ENCODE measurements at regions not wholly inside any gene's neighbourhood (a gene's known extent, or its start where the extent isn't known, plus 50 kb on each side); places are given as distances from the start of the nearest gene placed in this dataset.

DNA sequence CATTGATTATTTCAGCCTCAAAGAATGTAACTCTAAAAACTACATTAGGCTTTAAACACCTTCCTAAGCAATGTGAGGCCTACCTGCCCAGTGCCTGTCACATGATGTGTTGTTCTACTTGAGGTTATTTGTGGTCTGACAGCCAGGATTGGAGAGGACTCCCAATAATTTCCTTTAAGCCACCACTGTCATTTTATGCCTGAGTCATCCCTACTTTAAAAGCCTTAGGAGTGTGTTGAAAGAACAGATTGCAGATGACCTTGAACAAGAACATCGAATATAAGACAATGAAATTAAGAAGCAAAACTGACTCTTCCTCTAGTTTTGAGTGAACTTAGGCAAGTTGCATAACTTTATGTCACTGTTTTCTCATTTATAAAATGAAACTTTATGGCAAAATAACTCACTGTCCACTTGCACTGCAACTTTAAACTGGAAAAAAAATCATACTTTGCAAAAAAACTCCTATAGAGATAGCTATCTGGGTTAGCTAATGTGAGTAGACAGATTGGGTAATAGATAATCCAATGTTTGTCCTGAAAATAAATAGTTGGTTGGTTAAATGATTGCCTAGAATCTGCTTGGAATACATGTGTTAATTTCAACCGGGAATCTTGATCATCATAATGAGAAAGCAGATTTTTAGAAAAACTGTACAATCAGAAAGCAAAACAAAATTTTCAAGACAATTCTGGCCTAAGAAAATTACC lies 361.2 kb downstream of the SUCLA2 start:
- DNase-seq (ENCODE audit: low read depth), result no peak
- TF ChIP-seq CTCF (conservative IDR thresholded peaks at IDR 0.05; ENCODE audit: low read depth, low read length), result no peak
- H3K4me3 ChIP-seq (ENCODE audit: low read depth, low read length), result no peak overlapping the region

DNA sequence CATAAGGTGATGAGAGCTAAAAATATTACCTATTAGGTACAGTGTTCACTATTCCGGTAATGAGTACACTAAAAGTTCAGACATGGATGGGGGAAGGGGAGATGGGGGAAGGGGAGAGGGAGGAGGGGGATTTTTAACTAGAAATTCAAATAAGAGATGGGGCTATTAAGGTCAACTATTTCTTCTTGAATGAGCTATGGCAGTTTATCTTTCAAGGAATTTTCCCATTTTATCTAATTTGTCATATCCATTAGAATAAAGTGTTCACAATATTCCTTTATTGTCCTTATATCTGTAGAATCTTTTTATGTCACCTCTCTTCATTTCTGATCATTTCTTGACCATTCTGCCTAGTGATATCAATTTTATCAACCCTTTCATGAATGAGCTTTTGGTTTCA lies 362.4 kb downstream of the SUCLA2 start:
- H3K4me3 ChIP-seq (ENCODE audit: low read depth, low read length), result no peak overlapping the region
- TF ChIP-seq CTCF (conservative IDR thresholded peaks at IDR 0.05; ENCODE audit: low read depth, low read length), result no peak
- DNase-seq (ENCODE audit: low read depth), result no peak

GRCh38 chr13:47632311-47632710 lies 368.8 kb downstream of the SUCLA2 start:
- no peak for DNase-seq (ENCODE audit: low read depth)
- no peak overlapping the region for H3K4me3 ChIP-seq (ENCODE audit: low read depth, low read length)
- TF ChIP-seq CTCF (conservative IDR thresholded peaks at IDR 0.05; ENCODE audit: low read depth, low read length), result no peak

- no peak overlapping the region for H3K4me3 ChIP-seq (ENCODE audit: low read depth, low read length)
- no peak for TF ChIP-seq CTCF (conservative IDR thresholded peaks at IDR 0.05; ENCODE audit: low read depth, low read length)
- DNase-seq (ENCODE audit: low read depth), result no peak
Measured at GRCh38 chr13:47628666-47629065, 372.4 kb downstream of the SUCLA2 start.

GRCh38 chr13:47623862-47624261 lies 377.2 kb downstream of the SUCLA2 start:
- DNase-seq (ENCODE audit: low read depth), result no peak
- no peak overlapping the region for H3K4me3 ChIP-seq (ENCODE audit: low read depth, low read length)
- TF ChIP-seq CTCF (conservative IDR thresholded peaks at IDR 0.05; ENCODE audit: low read depth, low read length), result no peak

DNA sequence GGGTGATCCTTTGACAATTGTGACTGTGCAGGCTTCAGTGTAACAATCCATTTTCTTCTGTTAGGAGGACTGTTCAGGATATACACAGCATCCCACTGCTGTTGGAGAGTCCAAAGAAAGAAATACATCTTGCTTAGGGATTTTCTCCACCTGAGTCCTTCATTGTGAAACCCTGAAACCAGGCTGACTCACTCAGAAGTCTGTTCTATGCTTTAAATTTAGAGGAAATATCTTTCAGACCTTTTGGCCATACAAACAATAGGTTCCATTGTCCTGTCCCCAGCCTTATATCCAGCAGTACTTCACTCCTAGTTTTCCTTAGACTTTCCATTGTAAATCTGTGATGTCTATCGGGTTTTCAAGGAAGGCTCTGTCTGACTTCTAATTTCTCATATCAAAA lies 379.1 kb downstream of the SUCLA2 start:
- TF ChIP-seq CTCF (conservative IDR thresholded peaks at IDR 0.05; ENCODE audit: low read depth, low read length), result no peak
- no peak overlapping the region for H3K4me3 ChIP-seq (ENCODE audit: low read depth, low read length)
- DNase-seq (ENCODE audit: low read depth), result no peak

GRCh38 chr13:47611664-47612288 lies 389.3 kb downstream of the SUCLA2 start:
- no peak for DNase-seq (ENCODE audit: low read depth)
- TF ChIP-seq CTCF (conservative IDR thresholded peaks at IDR 0.05; ENCODE audit: low read depth, low read length), result no peak
- no peak overlapping the region for H3K4me3 ChIP-seq (ENCODE audit: low read depth, low read length)
